ENCODE measurements at regions not wholly inside any gene's neighbourhood (a gene's known extent, or its start where the extent isn't known, plus 50 kb on each side); places are given as distances from the start of the nearest gene placed in this dataset.

DNA sequence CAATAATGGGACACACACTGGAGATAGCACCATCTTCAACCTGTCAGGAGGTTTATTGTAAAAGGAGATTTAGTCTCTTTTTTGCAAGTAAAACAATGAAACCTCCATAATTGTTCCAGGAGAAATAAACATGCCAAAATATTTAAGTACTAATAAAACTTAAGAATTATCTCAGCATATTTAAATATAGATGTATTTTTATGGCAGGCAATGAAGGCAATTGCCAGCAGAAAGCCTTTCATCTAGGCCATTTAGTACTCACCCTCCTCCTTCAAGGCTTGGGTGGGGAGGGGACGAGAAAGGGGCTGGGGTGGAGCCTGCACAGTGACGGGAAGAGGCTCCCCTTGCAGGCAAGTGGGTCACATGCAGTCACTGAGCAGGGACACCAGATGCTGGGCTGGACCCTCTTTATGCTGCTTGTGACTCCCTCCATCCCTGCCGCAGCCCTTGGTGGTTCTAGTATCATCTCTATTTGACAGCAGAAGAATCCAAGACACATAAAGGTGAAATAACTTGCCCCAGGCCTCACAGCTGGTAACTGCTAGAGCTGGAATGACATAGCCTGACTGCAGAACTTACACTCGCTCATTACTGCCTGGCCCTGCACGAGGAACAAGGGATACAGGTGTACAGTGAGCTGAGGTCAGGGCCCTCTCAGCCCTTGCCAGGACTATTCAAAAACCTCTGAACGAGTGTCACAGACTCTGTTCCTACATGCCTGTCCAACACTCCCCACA is 449.5 kb upstream of the ZMIZ1 start:
- no peaks in the 10 kb centered on the region for H3K9me3 Mint-ChIP-seq

DNA sequence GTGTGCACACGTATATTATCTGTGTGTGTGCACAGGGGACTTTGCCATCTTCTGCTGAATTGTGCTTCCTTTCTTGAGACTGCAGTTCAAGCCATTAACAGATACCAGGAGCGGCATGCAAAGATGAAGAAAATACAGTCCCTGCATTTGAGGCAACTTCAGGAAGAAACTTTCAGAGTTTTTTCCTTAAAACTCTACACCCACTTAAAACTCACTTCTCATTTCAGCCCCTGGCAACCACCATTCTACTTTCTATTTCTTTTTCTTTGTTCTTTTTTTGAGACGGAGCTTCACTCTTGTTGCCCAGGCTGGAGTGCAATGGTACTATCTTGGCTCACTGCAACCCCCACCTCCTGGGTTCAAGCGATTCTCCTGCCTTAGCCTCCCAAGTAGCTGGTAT is 448.9 kb upstream of the ZMIZ1 start:
- DNase-seq (no peak), ATAC-seq (replicated peaks in 1 of 2) (no peak)
- Mint-ChIP-seq H3K27ac (no peak overlapping the region), H3K4me3 (no peak overlapping the region), H3K36me3 (ENCODE audit: insufficient read depth in 2 of 2) (no peaks in the 10 kb centered on the region), H3K9me3 (no peaks in the 10 kb centered on the region), H3K27me3 (ENCODE audit: low read depth) (peaks cover 14% of the 10 kb centered on the region), H3K4me1 (ENCODE audit: low read depth) (peaks cover 13% of the 10 kb centered on the region)

More for the DNA sequence above, 449.5 kb upstream of the ZMIZ1 start:
- DNase-seq (no peak), ATAC-seq (replicated peaks in 1 of 2) (no peak)
- Mint-ChIP-seq H3K4me3 (no peak overlapping the region), H3K27me3 (ENCODE audit: low read depth) (peaks cover 14% of the 10 kb centered on the region), H3K27ac (no peak overlapping the region), H3K4me1 (ENCODE audit: low read depth) (peaks cover 12% of the 10 kb centered on the region), H3K36me3 (ENCODE audit: insufficient read depth in 2 of 2) (no peaks in the 10 kb centered on the region)

DNA sequence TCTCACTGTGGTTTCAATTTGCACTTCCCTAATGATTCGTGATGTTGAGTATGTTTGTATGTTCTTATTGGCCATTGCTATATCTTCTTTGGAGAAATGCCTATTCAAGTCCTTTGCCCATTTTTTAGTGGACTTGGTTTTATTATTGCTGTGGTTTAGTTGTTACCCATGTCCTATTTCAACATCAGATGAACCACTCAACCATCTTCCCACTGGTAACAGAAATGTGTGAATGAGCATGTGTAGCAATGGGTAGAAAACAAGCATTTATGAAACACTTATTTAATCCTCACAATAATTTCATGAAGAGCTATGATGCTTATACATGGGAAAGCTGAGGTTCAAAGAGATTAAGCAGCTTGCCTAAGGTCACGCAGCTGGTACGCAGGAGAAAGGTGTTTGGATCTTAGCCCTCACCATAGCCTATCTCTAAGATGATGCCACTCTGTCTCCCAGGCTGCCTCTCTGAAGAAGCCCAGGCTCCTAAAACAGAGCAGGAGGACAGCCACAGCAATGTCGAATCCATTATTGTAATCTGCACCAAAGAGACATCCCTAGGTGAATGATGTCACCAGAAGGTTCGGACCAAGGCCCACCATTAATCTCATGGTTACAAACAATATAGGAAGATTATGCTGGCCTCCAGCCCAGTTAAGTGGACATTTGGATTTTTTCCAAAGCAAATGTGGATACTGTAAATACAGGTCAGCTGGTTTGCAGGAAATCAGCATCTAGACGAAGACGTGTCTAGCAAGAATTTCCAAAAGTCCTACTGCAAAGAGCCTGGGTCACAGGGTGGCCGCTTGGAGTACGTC is 447.6 kb upstream of the ZMIZ1 start:
- H3K36me3 Mint-ChIP-seq (ENCODE audit: insufficient read depth in 2 of 2): no peaks in the 10 kb centered on the region
- DNase-seq: no peak
- no peak overlapping the region for H3K4me3 Mint-ChIP-seq
- H3K27ac Mint-ChIP-seq: no peak overlapping the region
- no peak for ATAC-seq (replicated peaks in 1 of 2)
- H3K4me1 Mint-ChIP-seq (ENCODE audit: low read depth): peaks cover 13% of the 10 kb centered on the region
- peaks cover 5% of the 10 kb centered on the region for H3K27me3 Mint-ChIP-seq (ENCODE audit: low read depth)
- no peaks in the 10 kb centered on the region for H3K9me3 Mint-ChIP-seq

DNA sequence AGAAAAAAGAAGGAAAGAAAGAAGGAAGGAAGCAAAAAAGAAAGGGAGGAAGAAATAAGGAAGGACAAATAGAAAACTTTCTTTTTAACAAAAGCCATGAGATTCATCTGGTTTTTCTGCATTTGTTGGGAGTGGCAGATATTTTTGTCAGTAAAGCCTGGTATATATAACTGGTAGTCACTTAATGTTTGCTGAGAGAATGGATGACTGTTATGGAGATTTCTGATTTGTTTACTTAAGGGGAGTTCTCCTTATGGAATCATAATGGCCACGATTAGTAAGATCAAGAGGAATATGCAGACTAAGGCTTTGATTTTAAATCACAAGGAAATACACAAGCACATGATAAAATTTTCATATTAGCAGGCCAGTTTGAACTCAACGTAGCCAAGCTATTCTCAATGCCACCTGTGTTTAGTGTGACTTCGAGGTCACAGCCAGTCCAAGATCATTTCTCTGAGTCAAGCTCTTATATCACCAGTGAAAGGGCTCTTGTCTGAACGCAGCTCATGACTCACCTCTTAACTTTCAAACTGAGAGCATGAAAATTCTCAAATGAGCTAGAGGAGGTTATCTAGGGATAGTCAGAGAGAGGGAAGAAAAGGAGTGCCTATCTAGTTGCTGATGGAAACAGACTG is 445.1 kb upstream of the ZMIZ1 start:
- H3K27me3 Mint-ChIP-seq (ENCODE audit: low read depth): no peaks in the 10 kb centered on the region
- H3K36me3 Mint-ChIP-seq (ENCODE audit: insufficient read depth in 2 of 2): no peaks in the 10 kb centered on the region
- peaks cover 13% of the 10 kb centered on the region for H3K4me1 Mint-ChIP-seq (ENCODE audit: low read depth)
- H3K9me3 Mint-ChIP-seq: no peaks in the 10 kb centered on the region
- H3K4me3 Mint-ChIP-seq: no peak overlapping the region
- no peak overlapping the region for H3K27ac Mint-ChIP-seq
- ATAC-seq (replicated peaks in 1 of 2): peak; percentile 90 to 96
- DNase-seq: peak; percentile 13 to 16

DNA sequence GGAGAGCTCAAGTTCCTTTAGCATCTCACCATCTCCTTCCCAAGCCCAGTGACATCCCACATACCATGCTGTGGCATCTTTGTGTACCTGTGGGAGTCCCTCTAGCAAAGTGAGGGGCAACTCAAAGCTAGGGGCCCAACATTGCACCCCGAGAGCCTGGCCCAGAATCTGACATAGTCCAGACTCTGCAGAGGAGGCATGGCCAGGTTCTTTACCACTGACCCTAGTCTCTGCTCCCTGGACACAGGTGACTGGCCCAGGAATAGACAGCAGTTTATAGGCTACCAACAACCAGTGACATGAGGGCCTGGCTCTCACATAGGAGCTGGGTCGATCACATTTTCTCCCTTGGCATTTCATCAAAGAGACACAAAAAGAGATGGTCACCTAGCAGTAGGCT is 444.0 kb upstream of the ZMIZ1 start:
- no peak overlapping the region for H3K27ac Mint-ChIP-seq
- no peak overlapping the region for H3K4me3 Mint-ChIP-seq
- H3K4me1 Mint-ChIP-seq (ENCODE audit: low read depth): peaks cover 13% of the 10 kb centered on the region
- H3K9me3 Mint-ChIP-seq: no peaks in the 10 kb centered on the region
- DNase-seq (no peak), ATAC-seq (replicated peaks in 1 of 2) (no peak)
- no peaks in the 10 kb centered on the region for H3K27me3 Mint-ChIP-seq (ENCODE audit: low read depth)
- no peaks in the 10 kb centered on the region for H3K36me3 Mint-ChIP-seq (ENCODE audit: insufficient read depth in 2 of 2)

DNA sequence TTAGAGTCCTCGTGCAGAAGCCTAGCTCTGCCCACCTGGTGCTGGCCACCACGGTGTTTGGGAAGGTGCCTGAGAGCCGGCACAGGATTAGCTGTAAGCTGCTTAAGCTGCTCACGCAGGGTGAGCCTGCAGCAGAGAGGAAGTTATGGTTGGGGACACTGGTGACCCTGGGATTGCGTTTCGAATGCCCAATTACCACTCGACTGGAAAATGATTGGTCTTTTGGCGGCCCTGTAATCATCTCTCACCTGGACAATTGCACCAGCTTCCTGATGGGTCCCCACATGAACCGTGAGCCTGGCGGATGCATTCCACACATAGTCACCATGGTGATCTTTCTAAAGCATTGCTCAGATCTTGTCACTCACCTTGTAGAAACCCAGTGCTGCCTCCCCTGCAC is 442.3 kb upstream of the ZMIZ1 start:
- no peaks in the 10 kb centered on the region for H3K9me3 Mint-ChIP-seq
- DNase-seq (no peak), ATAC-seq (replicated peaks in 1 of 2) (no peak)
- H3K4me1 Mint-ChIP-seq (ENCODE audit: low read depth): peaks cover 25% of the 10 kb centered on the region
- H3K27ac Mint-ChIP-seq: no peak overlapping the region
- no peak overlapping the region for H3K4me3 Mint-ChIP-seq
- H3K36me3 Mint-ChIP-seq (ENCODE audit: insufficient read depth in 2 of 2): no peaks in the 10 kb centered on the region
- no peaks in the 10 kb centered on the region for H3K27me3 Mint-ChIP-seq (ENCODE audit: low read depth)

DNA sequence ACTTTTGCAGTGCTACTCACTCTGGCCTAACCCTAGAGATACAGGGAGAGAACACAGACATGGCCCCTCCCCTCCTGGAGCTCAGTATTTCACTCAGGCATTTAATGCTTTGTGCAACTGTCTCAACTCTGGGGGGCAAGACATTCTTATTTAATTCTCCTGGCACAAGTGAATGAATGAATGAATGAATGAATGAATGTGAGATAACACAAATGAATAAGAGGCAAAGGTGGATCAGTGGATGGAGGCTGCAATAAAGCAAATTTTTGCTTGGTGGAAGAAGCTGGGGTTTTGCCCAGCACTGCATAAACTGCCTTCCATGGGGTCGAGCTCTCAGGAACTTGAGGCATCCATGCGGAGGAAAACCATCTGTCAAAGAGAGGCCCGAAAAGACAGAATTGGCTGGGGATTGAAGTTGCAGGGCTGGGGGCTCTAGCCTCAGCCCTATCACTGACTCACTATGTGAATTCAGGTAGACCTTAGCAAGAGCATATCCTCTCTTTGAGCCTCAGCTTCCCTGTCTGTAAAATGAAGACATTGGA is 441.4 kb upstream of the ZMIZ1 start:
- Mint-ChIP-seq H3K27me3 (ENCODE audit: low read depth) (no peaks in the 10 kb centered on the region), H3K27ac (no peak overlapping the region), H3K36me3 (ENCODE audit: insufficient read depth in 2 of 2) (no peaks in the 10 kb centered on the region), H3K4me1 (ENCODE audit: low read depth) (peaks cover 25% of the 10 kb centered on the region), H3K4me3 (no peak overlapping the region), H3K9me3 (no peaks in the 10 kb centered on the region)
- ATAC-seq (replicated peaks in 1 of 2): no peak
- no peak for DNase-seq

DNA sequence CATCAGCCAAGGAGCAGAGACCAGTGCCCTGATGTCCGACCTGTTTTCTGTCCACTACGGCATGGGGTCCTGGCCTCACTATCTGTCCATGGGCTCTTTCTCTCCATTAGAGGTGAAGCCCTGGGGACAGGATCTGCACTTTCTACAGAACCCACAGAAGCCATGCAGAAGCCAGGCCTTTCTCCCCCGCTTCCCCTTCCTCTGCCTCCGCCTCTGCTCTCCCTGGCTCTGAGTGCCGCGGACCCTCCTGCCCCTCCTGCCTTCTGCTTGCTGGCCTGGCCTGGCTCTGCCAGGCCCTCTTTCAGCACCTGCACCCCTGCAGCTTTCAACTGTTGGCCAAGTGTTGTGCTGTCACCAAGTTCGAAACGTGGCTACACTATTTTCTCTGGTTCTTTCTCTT is 439.8 kb upstream of the ZMIZ1 start:
- Mint-ChIP-seq H3K36me3 (ENCODE audit: insufficient read depth in 2 of 2) (no peaks in the 10 kb centered on the region), H3K4me1 (ENCODE audit: low read depth) (peaks cover 16% of the 10 kb centered on the region), H3K27ac (no peak overlapping the region), H3K27me3 (ENCODE audit: low read depth) (no peaks in the 10 kb centered on the region), H3K4me3 (no peak overlapping the region), H3K9me3 (no peaks in the 10 kb centered on the region)
- ATAC-seq (replicated peaks in 1 of 2) (no peak), DNase-seq (no peak)

DNA sequence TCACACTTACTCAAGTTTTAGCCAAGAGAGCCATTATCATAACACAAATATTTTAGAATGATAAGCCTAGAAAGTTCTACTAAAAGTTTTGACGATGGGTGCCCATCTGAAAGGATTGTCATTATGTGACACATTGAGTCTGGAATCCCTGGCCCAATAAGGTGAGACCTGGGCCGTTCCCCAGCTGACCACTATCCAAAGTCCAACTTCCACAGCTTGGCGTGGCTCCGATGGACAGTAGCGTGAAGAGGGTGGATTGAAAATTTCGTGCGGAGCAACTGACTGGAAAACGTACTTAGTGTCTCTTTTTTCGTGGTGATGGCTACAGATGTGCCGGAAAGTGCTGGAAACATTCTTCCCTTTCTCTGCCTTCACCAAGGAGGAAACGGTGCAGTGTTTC is 439.0 kb upstream of the ZMIZ1 start:
- Mint-ChIP-seq H3K36me3 (ENCODE audit: insufficient read depth in 2 of 2) (no peaks in the 10 kb centered on the region), H3K4me3 (no peak overlapping the region), H3K27ac (no peak overlapping the region), H3K4me1 (ENCODE audit: low read depth) (peaks cover 12% of the 10 kb centered on the region), H3K27me3 (ENCODE audit: low read depth) (no peaks in the 10 kb centered on the region), H3K9me3 (no peaks in the 10 kb centered on the region)
- DNase-seq (no peak), ATAC-seq (replicated peaks in 1 of 2) (no peak)

DNA sequence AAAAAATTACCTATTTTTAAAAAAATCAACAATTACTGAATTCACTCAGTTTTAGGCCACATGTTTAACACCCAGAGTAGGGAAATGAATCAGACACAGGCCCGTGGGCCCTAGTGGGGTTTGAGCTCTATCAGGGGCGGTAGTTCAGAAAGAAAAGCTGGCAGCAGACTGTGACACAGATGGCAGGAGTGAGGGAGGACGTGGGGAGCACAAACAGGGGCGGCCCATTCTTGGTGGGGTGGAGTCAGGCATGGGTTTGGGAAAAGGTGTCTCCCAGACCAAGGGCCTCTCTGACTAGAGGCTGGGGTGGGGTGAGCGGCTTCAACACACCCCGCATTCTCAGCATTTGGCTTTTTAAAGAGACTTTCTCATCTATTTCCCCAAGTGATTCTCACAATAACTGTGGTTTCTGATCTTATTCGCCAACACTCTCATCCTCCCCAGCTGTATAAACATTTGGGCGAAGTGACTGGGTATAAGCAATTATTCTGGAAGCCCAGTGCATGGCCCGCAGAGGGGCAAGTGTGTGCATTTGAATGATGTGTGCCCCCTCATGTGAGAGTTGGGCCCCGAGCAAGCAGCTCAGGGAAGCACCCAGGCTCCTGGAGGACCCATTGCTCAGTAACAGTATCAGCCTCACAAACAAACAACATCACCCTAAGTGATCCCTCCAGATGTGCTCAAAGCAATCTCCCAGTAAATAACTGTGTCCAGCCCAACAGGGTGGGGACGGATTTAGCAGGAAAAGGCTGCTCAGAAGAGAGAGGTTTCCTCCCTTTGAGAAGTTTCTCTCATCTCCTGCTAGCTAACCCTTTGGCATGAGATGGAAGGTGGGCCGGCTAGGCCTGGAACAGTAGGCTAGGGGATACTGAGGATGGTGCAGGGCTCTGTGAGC is 437.6 kb upstream of the ZMIZ1 start:
- Mint-ChIP-seq H3K9me3 (no peaks in the 10 kb centered on the region), H3K4me1 (ENCODE audit: low read depth) (peaks cover 12% of the 10 kb centered on the region), H3K27ac (no peak overlapping the region), H3K4me3 (no peak overlapping the region), H3K36me3 (ENCODE audit: insufficient read depth in 2 of 2) (no peaks in the 10 kb centered on the region), H3K27me3 (ENCODE audit: low read depth) (no peaks in the 10 kb centered on the region)
- peak; percentile 36 for DNase-seq
- ATAC-seq (replicated peaks in 1 of 2): peak; percentile 89

DNA sequence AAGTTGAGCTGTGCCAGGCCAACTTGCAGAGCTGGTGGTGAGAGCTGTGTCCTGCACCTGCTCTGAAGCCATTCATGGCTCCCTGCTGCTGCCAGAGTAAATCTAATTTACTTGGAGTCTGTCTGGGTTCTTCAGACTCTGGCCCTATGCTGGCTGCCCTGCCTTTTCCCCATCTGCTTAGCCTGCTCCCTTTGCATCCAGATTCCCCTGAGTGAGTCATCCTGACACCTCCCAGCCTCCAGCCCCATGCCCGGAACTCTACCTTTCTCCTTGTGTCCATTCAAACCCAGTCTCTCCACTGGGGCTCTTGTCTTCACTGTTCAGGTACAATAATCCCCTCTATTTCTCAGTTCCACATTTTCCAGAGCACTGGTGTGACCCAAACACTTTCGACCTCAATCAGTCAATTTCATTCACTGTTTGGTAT is 434.4 kb upstream of the ZMIZ1 start:
- DNase-seq (no peak), ATAC-seq (replicated peaks in 1 of 2) (no peak)
- H3K36me3 Mint-ChIP-seq (ENCODE audit: insufficient read depth in 2 of 2): no peaks in the 10 kb centered on the region
- no peak overlapping the region for H3K4me3 Mint-ChIP-seq
- no peaks in the 10 kb centered on the region for H3K27me3 Mint-ChIP-seq (ENCODE audit: low read depth)
- peaks cover 12% of the 10 kb centered on the region for H3K4me1 Mint-ChIP-seq (ENCODE audit: low read depth)
- H3K9me3 Mint-ChIP-seq: no peaks in the 10 kb centered on the region
- H3K27ac Mint-ChIP-seq: no peak overlapping the region

DNA sequence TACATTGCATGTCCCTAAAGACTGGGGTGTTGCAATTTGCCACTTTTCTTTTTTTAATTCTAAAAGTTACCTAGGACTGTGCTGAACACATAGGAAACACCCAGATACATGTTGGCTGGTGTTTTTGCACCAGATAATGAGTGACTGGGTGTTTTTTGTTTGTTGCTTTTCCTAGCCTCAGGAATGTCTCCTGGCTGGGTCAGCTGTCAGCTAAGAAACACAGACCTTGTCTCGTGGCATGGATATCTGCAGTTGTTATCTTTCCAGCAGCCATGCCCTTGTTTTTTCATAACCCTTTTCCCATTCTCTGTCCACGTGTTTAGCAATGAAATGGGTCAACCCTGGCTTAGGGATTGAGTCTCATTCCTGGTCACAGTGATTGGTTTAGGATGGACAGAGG is 433.9 kb upstream of the ZMIZ1 start:
- H3K4me1 Mint-ChIP-seq (ENCODE audit: low read depth): peaks cover 12% of the 10 kb centered on the region
- H3K9me3 Mint-ChIP-seq: no peaks in the 10 kb centered on the region
- H3K36me3 Mint-ChIP-seq (ENCODE audit: insufficient read depth in 2 of 2): no peaks in the 10 kb centered on the region
- DNase-seq (no peak), ATAC-seq (replicated peaks in 1 of 2) (no peak)
- H3K27me3 Mint-ChIP-seq (ENCODE audit: low read depth): no peaks in the 10 kb centered on the region
- no peak overlapping the region for H3K27ac Mint-ChIP-seq
- H3K4me3 Mint-ChIP-seq: no peak overlapping the region

Data from activated T-cell treated with anti-CD3 and anti-CD28 coated beads, Interleukin-2, amount 50 U/mL, for 72 hours (primary cell).